ENCODE measurements at regions not wholly inside any gene's neighbourhood (a gene's known extent, or its start where the extent isn't known, plus 50 kb on each side); places are given as distances from the start of the nearest gene placed in this dataset.

GRCh38 chr12:39240587-39240986 is 202.3 kb downstream of the KIF21A start:
- DNase-seq = no peak

DNA sequence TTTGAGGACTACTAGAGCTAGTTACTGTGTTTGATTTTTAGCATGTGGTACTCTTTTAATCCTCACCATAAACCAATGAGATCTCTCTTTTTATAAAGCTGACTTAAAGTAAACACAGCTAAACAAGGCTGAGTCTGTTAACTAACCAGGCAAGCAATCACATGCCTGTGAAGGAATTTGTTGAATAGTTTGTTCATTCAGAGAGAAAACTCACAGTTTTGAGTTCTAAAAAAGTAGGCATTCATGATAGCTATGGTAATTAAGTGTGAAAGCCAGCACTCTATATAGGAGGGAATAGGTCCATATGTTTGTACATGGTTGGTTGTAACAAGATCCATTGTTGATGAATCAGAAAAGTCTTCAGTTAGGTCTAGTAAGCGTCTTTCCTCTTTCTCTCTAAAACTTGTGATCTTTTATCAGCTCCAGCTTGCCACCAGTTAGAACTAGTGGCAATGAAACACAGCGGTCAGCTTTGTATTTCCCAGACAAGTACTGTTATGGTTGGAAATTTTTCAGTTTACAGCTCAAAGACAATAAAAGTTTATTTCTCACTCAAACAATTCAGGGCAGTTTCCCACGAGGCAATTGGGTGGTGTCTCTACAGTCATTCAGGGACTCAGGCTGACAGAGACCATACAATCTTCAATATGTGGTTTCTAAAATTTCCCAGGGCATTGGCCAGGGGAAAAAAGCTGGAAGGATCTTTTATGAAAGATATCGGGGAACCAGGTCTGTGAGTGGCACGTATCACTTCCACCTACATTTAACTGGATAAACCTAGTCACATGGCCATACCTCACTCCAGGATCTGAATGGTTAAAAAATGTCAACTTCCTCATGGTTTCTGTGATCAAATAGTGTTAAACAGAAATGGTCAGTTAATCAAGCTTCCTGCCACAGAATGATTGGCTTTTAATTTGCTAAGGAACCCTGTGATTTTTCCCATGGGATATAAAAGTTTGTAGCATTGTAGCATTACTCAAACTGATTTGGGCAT is 203.1 kb downstream of the KIF21A start:
- DNase-seq = no peak

DNA sequence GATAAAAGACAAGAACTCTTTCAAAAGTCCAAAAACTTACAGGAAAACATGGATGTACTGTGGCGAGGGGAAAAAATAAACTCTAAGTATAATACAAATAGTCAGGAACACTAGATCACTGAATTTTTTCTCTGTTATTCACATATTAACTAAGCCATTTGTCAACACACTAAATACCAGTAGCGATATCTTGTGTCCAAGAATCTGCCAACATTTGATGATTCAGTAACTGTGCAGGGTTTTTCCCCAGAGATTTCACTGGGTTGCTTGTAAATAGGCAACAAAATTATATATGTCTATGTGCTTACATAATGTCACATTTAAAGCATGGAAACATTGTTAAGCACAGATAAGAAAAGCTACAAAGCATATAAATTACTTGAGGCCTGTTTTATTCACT is 205.9 kb downstream of the KIF21A start:
- DNase-seq = no peak

GRCh38 chr12:39235990-39236767 is 206.7 kb downstream of the KIF21A start:
- no peak for DNase-seq

- DNase-seq = no peak
These were observed 212.8 kb downstream of the KIF21A start for GRCh38 chr12:39230086-39230485.

- DNase-seq = peak; percentile 42
These were observed 215.7 kb downstream of the KIF21A start for GRCh38 chr12:39227218-39227617.

- no peak for DNase-seq
These were observed 217.9 kb downstream of the KIF21A start for GRCh38 chr12:39224971-39225370.

GRCh38 chr12:39205969-39206368 is 237.0 kb downstream of the KIF21A start:
- DNase-seq = no peak

- DNase-seq = no peak
These were observed 243.6 kb downstream of the KIF21A start for GRCh38 chr12:39199351-39199750.

GRCh38 chr12:39188689-39189088 is 254.2 kb downstream of the KIF21A start:
- no peak for DNase-seq

DNA sequence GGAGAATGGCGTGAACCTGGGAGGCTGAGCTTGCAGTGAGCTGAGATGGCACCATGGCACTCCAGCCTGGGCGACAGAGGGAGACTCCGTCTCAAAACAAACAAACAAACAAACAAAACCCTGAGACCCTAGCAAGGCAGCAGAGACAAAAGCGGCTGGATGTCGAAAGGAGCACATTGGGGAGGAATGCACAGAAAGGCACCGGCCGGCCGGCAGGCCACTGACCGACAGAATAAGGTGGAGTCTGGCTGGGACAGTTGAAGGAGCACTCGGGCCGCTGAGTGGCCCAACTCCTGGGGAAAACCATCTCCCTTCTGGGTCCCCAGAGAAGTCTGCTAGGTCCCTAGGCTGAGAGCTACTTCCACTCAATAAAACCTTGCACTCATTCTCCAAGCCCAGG is 256.2 kb downstream of the KIF21A start:
- no peak for DNase-seq

- DNase-seq = no peak
These were observed 264.1 kb downstream of the KIF21A start for GRCh38 chr12:39178837-39179236.

DNA sequence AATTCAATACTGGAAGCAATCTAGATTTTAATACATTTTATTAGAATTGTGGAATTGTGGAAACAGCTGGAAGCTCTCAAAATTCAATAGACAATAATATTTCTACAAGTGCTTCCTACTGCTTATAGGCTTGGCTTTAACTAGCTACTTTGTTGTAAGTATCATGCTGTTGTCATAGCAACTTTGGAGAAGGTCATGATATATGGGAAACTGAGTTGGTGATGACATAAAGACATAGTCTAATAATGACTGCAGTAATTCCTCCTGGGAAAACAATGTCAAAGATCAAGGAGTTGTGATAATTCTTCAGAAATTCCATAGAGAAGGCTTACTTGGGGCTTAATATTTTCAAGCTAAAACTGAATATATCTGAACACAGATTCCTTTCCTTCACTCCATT is 266.6 kb downstream of the KIF21A start:
- no peak for DNase-seq

- no peak for DNase-seq
These were observed 268.3 kb upstream of the CPNE8 start for GRCh38 chr12:39173726-39174125.

DNA sequence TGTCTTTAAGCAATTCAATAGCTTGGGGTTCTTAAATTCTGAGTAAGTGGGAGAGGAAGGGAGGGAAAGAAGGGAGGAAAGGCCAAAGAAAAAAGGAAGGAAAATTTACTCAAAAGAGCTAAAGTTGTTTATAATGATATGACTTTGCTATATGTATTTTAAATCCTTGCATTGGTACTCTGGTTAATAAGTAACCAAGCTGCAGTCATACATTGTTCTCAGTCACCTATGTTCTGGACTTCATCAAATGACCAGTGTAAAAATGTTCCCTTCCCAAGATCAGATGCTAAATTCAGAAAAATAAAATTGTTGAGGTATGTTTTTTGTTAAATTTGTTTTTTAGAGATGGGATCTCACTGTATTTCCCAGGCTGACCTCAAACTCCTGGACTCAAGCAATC is 259.9 kb upstream of the CPNE8 start:
- DNase-seq = no peak

- no peak for DNase-seq
These were observed 256.2 kb upstream of the CPNE8 start for GRCh38 chr12:39161465-39162085.

DNA sequence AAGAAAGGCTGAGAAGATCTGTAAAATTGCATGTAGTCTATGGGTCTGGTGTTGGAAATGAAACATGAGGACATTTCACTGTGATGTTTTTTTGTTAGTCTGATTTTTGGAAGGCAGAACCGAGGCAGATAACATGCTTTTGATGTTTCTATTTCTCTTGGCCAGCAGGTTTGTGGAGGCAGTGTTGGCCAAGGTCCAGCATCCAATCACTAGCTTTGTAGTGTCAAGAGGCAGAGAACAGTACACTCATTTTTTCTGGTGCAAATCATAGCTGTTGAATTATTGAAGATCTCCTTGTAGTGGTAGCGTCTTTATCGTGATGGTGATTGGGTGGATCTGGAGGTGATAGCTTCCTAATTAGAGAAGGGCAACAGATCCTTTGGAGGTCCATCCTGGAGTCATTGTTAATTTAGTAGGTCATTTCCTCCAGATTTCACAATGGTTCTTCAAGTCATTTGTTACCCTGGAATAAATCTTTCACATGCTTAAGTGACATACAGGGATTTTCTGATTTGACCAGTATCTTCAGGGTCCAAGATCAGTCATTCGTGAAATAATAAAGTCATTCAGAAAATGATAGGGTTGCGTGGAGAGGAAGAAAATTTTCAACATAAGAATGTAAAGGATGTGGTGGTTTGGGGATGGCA is 252.4 kb upstream of the CPNE8 start:
- DNase-seq = no peak

DNA sequence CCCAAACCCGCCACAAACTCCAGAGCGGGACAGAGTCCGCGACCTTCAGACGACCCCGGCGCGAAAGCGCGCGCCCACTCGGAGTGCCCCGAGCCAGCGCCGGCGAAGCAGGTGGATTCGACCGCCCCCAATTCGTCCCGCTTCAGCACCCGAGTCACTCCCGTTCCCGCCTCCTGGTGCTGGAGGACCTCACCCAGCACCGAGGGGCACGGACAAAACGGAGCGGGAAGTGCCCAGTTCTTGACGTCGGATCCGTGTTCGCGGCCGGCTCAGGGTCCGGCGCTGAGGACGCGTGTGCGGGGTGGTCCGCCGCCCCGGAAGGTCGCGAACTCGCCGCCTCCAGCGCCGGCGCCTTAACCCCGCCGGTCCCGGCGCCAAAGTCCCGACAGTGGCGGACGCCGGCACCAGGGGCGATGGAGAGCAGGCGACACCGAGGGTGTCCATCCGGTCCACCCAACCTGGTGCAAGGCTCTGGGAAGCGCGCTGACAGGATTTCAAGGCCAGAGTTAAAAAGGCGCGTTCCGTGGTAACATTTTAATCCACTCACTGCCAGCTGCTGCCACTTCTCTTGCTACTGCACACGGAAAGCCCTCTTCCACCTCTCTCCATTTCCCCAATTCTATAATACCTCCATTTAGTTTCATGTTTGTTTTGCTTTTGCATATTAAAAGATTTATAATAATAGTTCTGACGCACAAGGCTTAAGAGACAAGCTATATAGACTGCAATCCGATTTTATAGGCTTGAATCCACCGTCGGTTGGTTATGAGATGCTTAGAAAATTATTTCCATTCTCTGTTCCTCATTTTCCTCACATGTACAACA is 240.0 kb upstream of the CPNE8 start:
- no peak for DNase-seq

DNA sequence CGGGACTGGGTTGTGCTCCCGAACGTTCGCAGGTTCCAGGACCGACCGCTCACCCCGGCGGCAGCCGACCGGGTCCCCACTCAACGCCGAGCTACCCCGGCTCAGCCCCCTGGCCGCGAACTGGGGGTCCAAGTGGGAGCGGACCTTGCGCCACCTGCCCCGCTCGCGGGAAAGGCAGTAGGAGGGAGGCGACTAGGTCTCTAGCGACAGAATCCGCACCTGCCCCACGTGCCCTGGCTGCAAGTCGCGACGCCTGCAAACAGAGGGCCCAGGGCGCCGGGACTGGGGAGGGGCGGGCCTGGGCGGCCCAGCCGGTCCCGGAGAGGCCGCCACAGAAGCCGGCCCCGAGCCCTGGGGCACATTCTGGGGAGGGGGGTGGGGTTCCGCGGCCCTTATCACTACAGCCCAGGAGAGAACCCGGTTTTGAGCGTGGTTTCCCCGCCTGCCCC is 239.2 kb upstream of the CPNE8 start:
- no peak for DNase-seq

DNA sequence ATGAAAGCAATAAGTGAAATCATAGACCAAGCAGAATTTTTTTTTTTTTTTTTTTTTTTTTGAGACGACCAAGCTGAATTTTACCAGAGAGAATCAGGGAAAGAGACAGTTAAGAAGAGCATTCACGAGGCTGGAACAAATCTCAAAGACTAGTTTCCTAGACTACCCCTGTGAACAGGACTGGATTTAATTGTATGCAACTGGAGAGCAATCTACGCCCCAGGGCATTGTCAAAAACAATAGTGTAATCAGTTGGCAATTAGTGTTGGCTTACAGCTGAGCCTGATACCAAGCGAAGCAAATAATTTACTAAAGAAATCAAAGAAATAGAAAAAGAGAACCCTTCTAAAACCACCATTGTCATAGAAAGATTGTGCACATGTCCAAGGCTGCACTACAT is 232.9 kb upstream of the CPNE8 start:
- no peak for DNase-seq

DNA sequence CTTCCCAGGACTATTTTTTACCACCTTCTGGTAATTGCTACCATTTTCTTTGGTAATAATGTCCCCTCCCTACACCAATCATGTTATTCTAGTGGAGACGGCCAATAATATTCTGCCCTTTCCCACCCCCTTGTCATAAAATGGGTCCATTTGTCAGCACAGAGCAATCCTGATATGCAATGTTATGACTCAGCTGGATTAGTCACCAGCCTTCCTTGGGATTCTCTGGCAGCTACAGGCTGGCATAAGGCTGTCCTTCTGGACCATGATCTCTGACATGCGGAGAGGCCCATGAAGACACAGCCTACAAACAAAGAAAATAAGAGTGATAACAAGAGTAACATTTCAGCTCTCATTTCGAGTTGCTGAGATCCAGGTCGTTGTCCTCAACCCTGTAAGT is 222.0 kb upstream of the CPNE8 start:
- DNase-seq = no peak

DNA sequence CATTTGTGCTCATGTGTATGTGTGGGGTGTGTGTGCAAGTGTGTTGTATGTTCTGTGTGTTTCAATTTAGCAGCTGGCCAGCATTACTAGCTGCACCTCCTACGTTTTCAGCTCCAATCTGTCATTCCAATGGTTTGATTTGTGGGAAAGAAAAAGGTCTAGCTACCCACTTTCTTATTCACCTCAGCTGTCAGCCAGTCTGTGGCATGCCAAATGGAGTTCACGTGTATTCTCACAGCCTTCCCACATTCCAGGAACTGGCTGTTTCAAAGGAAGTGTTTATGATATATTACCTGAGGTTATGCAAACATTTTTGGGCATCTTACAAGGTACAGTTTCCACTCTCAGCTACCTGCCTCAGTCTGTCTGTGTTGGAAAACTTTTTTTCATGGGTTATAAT is 220.2 kb upstream of the CPNE8 start:
- DNase-seq = no peak

Data from NCI-H69 (cell line).